GM18867 (cell line): ENCODE measurements at regions not wholly inside any gene's neighbourhood (a gene's known extent, or its start where the extent isn't known, plus 50 kb on each side); places are given as distances from the start of the nearest gene placed in this dataset.
A peak's percentile ranks its signal among the peaks of the same experiment; 100 is the strongest.
"Not testable (repeated sequence)": the region's sequence is repeated elsewhere in the genome, so short reads cannot be mapped to it uniquely, and the experiment has no call there.

ENCODE experiments used
- ATAC-seq: cut with Tn5 transposase; IDR thresholded peaks from one replicate; pipeline ENCODE4 v1.9.1; 2021; ENCODE audit warnings: mild to moderate bottlenecking, moderate library complexity; ENCODE audit not compliant: unreplicated experiment

DNA sequence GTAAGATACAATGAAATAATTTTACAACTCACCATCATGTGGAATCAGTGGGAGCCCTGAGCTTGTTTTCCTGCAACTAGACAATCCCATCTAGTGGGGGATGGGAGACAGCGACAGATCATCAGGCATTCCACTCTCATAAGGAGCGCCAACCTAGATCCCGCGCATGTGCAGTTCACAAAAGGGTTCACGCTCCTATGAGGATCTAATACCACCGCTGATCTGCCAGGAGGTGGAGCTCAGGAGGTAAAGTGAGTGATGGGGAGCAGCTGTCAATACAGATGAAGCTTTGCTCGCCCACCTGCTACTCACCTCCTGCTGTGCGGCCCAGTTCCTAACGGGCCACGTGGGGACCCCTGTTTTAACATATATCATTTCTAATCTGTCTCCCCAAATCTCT, 165.7 kb upstream of the MXRA5 start:
- ATAC-seq = not testable (repeated sequence)

DNA sequence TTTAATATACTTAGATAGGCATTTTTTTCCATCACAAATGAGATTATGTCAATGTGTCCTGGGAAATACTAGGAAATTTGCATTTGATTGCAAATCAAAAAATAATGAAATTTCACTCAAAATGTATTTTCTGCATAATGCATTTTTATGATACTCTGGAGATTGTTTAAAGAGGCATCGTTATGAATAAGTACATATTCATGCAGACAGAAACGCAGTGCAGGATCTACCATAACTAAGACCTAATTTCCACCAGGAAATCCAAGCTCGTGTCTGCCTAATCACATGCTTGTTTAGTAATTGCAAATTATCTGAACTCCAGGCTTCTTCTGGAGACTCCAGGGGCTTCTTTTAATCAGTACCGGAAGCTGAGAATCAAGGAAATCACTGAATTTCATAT, 163.5 kb upstream of the MXRA5 start:
- no peak for ATAC-seq

DNA sequence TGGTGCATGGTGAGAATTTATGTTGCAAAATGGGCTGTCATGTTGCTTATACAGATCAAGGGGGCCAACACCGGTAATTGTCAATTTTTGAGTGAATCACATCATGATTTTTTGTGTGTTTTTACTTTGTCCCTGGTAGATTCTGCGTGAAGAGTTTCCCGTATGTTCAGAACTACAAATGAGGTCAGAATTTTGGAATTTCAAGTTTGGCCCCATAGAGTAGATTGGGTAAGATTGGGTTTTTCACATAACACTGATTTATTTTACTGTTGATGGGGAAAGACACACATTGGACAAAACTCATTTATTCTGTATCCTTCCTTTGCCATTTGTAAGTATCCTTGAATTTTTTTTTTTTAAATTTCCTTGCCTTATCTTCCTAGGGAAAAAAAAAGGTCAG, 158.5 kb upstream of the MXRA5 start:
- no peak for ATAC-seq

DNA sequence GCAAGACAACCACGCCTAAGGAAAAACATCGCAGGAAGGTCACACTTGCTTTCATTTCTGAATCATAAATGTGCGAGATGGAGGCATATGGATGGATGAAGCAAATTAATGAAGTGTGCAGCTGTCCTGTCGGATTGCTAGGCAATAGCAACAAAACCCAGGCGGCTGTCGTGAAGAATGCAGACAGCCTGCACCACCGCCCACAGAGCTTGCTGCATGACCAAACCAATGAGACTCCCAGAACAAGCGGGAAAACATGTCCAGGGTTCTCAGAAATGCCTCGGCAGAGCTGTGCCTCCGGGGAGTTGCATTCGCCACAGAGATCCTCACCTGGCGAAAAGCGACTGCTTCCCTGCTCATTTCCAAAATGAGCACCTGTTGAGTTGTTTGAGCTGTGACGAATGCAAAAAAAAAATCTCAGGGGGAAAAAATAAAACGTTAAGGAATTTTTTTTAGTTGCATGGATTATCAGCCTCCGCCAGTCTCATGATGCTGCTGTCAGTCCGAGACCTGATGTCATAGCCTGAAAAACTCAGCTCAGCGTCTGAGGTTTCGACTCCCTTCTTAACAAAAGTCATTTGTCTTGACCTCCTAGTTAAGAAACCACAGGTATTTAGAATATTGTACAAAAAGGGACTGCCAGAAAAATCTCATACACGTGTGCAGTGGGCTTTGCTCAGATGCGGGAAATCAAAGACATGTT, 155.5 kb upstream of the MXRA5 start:
- no peak for ATAC-seq

DNA sequence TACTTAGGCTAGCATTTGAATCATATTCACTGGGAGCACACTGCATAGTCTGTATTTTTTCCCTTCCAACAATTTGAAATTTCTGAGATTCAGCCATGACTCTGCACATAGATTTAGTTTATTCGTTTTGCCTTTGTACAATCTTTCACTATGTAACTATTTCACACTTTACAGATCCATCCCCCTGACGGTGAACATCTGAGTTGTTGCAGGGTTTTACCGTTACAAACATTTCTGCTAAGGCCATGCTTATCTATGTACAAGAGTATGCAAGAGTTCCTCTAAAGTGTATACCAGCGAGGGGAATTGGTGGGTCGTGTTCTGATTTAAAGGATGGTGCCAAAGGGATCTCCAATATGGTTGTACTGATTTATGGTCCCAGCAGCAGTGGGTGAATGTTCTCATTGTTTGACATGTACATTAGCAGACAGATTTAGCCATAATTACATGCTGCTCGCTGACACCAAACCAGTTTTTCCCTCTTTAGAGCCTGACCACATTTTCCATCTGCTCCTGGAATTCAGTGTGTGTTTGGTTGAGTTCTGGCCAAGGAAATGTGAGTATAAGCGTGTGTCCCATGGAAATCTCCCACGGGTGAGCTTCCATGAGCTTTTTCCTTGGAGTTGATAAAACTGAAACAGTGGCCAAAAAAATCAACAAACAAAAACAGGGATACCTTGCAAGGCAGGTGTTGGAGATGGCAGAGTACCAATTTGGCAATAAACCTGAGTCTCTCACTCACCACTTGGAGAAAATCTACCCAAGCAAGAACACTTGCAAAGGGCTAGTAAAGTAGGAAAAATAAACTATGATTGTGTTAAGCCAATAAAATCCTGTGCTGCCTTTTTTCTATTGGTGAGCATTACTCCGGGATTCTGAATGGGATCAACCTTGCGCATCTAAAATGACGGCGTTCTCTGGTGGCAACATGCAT, 149.7 kb upstream of the MXRA5 start:
- not testable (repeated sequence) for ATAC-seq

DNA sequence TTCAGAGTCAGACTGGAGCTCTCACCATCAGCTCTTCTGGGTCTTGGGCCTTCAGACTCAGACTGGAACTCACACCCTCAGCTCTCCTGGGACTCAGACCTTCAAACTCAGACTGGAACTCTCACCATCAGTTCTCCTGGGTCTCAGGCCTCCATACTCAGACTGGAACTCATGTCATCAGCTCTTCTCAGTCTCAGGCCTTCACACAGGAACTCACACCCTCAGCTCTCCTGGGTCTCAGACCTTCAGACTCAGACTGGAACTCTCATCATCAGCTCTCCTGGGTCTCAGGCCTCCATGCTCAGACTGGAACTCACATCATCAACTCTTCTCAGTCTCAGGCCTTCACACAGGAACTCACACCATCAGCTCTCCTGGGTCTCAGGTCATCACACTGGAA, 147.2 kb upstream of the MXRA5 start:
- ATAC-seq = no peak

DNA sequence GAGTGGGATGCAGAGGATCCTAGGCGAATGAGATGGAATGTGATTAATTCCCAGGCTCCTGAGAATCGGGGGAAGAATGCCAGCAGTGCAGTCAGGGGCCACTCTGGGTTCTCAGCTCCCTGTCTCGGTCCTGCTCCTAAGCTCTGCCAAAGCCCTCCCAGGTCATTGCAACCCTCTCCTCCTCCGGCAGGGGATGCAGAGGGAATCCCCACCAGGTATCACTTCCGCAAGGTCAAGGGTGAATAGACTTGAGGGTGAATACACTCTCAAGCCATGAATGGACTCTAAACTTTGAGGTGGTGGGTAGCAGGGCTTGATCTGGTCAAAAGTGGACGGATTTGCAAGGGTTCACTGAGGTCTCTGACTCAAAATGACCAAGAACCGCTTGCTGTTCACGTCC, 139.3 kb upstream of the MXRA5 start:
- no peak for ATAC-seq

DNA sequence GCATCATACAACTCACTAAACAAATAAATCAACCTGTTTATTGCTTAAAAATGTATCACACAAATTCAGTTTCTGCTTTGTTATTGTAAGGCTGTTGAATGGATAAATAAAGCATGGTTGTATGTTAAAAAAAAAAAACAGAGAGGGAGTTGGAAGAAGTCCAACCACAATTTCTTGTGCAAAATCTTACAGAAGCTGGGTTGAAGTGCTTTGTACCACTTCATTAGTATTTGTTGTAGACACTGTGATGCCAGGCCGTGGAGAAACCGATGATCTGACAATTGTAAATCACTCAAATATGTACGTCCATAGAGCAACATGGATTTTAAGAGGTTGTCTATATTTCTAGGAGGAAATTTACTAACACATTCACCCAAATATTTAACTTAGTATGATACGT, 132.6 kb upstream of the MXRA5 start:
- ATAC-seq = no peak

DNA sequence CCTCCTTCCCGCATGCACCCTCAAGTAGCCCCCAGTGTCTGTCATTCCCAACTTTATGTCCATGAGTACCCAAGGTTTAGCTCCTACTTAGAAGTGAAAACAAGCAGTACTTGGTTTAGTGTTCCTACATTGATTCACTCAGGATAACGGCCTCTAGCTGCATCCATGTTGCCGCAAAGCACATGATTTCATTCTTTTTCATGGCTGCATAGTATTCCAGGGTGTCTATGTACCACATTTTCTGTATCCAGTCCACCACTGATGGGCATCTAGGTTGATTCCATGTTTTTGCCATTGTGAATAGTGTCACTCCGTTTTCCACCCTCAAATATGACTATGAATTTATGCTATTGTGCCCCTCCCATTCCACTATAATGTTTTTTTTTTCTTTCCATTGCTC, 130.5 kb upstream of the MXRA5 start:
- no peak for ATAC-seq

DNA sequence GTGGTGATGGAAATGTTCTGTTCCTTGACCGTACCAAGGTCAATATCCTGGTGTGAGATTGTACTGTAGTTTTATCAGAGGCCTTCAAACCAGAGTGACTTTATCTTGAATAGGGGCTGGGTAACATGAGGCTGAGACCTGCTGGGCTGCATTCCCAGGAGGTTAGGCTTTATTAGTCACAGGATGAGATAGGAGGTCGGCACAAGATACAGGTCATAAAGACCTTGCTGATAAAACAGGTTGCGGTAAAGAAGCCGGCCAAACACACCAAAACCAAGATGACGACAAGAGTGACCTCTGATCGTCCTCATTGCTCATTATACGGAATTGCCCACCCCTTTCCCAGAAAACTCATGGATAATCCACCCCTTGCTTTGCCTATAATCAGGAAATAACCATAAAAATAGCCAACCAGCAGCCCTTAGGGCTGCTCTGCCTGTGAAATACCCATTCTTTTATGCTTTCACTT, 123.8 kb upstream of the MXRA5 start:
- not testable (repeated sequence) for ATAC-seq

DNA sequence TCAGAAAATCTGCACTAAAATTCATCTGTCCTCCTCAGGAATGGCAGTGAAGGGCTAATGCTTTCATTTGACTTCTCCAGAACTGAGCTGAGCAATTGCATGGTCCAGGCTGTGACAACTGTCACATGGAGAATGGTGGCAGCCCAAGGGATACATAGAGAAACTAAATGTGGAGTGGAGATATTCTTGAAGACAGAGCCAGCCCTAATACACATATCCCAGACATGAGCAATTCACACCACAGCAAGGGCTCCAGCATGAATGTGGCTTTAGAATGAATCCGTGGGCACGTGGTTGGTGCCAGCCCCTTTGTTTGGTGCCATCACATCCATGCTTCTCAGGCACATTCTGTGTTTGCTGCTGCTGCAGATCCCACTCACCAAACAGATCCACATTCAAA, 121.6 kb upstream of the MXRA5 start:
- no peak for ATAC-seq

DNA sequence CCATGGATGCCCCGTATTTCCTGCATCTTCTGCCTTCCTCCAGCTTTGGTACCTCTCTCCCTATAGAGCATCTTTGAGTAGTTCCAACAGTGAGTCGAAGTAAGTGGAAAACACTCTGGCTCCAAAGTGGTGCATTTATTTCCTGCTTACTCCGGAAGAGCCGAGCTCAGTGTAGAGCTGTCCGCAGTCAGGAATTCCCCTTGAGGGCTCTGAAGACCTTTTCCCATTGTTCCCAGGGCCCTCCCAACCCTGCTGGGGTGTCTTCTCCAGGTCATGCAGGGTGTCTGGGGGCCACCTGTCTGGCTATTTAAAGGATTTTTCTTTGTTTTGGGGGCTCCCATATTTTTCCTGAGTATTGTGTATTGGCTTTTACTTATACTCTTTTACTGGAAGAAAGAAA, 118.6 kb upstream of the MXRA5 start:
- ATAC-seq = no peak

DNA sequence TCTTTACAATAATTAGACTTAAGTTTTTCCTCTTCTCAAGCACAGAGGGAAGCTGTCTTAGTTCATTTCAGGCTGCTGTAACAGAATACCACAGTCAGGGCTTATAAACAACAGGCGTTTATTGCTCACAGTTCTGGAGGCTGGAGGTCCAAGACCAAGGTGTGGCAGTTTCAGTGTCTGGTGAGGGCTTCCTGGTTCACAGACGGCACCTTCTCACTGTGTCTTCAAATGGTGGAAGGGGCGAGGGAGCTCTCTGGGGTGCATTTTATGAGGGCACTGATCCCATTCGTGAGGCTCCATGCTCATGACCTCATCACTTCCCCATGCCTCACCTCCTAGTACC, 115.7 kb upstream of the MXRA5 start:
- ATAC-seq = peak; percentile 57

DNA sequence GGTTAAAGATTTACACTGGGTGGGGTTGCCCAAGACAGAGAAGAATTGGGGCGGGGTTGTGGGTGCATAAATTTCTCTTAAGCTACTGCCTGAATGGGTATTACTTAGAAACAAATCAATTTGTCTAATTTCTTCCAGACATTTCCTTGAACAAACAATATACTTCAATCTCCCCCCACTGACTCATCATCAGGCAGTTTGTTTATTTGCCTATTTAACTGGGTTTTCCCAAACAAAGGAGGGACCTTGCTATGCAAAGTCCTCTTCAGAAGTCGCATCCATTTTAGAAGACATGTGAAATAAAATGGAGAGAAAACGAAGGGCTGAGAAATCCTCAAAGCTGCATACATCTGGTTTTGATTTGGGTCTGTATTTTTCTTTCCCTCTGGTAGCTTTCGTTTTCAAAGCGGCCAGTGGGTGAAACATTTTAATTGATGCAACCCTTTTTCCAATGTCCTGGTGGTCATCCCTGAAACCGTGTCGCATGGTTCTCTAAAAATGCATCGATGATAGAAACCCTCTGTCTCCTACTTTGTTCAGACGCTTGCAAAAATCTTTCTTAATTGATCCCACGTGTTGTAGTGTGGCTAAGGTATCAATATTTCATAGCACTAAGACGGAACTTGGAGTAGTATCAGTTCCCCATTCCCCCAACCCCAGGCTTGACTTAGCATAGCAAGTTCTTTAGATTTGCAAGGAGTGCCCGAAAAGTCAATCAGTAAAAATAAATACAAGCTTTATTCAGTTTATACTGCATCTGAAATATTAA, 115.1 kb upstream of the MXRA5 start:
- peak; percentile 93 for ATAC-seq

DNA sequence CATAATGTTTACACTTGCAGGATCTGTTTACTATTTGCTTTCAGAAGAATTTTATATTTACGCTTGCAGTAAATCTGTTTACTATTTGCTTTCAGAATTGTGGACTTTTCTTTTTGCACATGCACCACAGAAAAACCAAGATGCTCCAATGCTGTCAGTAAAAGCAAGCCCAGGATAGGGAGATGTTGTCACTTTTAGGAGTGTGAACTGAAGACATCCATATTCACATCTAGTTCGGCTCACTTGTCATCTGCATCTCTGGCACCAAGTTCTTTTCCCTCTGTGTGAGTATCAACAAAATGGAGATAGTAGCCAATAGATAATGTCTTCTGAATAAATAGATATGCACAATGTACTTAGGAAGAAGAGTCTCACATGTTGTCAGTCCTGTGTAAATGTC, 109.3 kb upstream of the MXRA5 start:
- no peak for ATAC-seq

DNA sequence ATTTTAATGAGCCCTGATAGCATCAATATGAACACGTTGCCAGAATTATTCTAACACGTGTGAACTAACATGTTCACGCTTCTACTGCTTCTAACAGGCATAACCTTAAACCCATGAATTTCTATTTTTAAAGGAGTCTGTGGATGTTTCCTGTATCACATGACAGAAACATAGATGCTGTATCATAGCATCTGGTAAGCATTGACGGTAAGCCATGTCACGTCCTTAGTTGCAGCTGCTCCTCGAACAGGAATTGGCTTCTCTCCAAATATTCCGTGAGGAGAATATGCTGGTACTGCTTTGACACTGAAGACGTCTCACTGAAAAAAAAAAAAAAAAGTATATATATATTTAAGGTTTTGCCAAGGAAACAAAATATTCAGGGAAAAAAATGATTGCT, 105.1 kb upstream of the MXRA5 start:
- ATAC-seq = no peak

DNA sequence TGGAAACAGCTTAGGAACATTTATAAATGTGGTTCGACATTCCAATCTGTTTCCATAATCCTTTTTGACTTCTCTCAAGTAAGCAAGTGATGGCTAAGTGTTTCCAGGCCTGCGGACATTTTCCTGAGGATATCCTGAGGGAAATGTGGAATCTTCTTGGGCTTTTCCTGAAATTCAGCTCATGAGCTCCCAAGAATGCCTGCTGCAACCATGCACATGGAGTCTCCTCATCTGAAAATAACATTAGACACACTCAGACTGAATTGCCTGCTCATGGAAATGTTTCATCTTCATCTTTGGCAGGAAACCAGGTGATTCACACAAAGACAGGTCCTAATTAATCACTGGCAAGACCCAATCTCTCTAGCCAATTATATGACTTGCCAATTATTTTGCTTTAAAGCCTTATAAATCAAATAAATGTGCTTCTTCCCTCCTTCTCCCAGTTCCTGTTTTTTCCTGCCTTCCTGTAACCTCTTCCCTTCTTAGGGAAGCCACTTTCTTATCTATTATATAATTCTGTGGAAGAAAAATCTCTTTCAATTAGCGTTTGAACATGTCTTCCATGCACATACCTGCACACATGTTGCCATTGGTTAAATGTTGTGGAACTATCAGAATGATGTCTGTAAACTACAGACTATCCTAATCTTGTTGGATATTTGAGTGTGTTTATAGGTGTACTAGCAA, 104.6 kb upstream of the MXRA5 start:
- ATAC-seq = no peak

DNA sequence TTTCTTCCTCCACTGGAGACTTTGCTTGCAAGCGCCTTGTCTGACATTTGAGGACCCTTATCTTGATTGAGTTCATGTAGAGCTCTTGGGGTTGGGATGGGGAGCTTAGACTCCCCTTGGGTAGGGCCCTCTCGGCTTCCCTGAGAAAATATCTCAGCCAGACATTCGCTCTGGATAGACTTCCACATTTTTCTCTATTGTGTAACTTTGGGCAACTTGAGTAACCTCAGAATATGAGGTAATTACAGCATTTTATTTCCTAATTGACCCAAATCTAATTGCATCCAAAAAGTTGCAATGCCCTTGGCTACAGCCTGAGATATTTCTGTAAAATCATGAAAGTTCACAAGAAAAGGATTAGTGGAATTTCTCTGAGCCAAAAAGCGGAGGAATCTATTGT, 102.8 kb upstream of the MXRA5 start:
- ATAC-seq = no peak

DNA sequence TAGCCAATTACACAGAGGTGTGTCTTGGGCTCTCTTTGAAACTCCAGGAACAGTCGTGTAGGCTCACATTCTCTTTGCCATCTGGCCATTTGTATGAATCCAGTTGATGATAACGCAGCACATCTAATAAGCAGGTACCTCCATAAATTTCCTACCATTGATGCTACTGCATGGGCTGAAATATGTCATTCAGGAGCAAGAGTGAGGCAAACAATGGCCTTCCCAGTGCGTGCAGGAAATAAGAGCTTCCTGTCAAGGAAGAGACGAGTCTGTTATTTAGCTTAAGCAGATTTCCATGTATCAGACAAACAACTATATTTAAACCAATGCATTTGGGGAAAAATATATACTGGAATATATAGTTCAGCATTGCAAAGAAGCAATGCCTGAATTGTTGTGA, 102.1 kb upstream of the MXRA5 start:
- ATAC-seq = no peak

DNA sequence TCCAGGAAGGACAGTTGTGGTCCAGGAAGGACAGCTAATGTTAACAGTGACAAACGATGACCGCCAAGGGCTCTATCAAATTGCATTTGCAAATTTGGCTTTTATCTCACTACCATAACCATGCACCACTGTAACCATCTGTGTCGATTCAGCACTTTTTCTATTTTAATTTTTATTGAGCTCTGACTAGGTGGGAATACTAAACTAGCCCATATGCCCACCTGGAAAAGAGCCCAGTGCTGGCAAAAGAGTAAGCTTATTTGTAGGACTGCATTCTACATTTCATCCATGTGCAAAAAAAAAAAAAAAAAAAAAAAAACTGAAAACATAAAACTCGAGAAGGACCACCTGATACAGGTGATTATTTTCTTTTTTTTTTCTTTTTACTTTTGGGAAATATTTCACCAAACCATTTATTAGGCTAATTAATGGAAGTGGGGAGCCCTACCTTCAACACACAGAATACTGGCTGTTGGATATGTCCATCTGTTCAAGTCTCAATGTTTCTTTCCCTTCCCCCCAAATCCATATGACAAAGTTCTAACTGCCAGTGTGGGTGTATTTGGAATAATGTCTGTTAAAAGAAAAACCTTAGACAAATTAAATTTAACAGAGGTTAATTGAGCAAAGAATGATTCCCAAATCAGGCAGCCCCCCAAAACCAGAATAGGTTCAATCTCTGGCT, 99.5 kb upstream of the MXRA5 start:
- ATAC-seq = no peak
